Common myeloid progenitor, CD34-positive (primary cell): ENCODE measurements at regions not wholly inside any gene's neighbourhood (a gene's known extent, or its start where the extent isn't known, plus 50 kb on each side); places are given as distances from the start of the nearest gene placed in this dataset.
"Not testable (repeated sequence)": the region's sequence is repeated elsewhere in the genome, so short reads cannot be mapped to it uniquely, and the experiment has no call there.

ENCODE experiments used
- CTCF ChIA-PET: fragments of 350-600 bp; sonication (Branson Sonifier 250); formaldehyde crosslinking; loops from one replicate; lab custom pipeline; 2021; ENCODE audit warnings: antibody characterized with exemption; lab: Charles Lee
- POLR2A ChIA-PET: fragments of 350-600 bp; sonication (Branson Sonifier 250); formaldehyde crosslinking; loops from one replicate; lab custom pipeline; 2021; ENCODE audit warnings: antibody characterized with exemption; lab: Charles Lee
- DNase-seq, 3 donors: peaks; one replicate each; pipeline versions ENCODE4 v3.0.0 to v3.0.0-alpha.2; 2013
- H3K27ac ChIP-seq, 2 experiments: 1 replicate in 1 of 2; 2 replicates in 1 of 2; pipeline ENCODE4 v1.7.0; 2013; ENCODE audit warnings: inconsistent platforms in 2 of 2, low read length in 2 of 2, mild to moderate bottlenecking in 2 of 2, low read depth in 1 of 2, moderate library complexity in 1 of 2; ENCODE audit not compliant: severe bottlenecking in 2 of 2, insufficient read depth in 1 of 2, poor library complexity in 1 of 2
- H3K27me3 ChIP-seq, 5 experiments: replicated peaks in 2 of 5; 1 replicate in 3 of 5; 2 replicates in 2 of 5; pipeline versions ENCODE4 v1.6.1 to v1.7.0; 2013; ENCODE audit warnings: low read length in 4 of 5, mild to moderate bottlenecking in 2 of 5, moderate library complexity in 2 of 5, inconsistent platforms in 1 of 5; ENCODE audit not compliant: insufficient read depth in 5 of 5, control insufficient read depth in 4 of 5
- H3K36me3 ChIP-seq, 4 experiments: 1 replicate in 2 of 4; 2 replicates in 2 of 4; pipeline versions ENCODE4 v1.6.1 to v1.7.0; 2013; ENCODE audit warnings: low read length in 3 of 4, control low read depth in 1 of 4, mild to moderate bottlenecking in 1 of 4; ENCODE audit not compliant: control insufficient read depth in 4 of 4, insufficient read depth in 4 of 4
- H3K4me1 ChIP-seq, 4 experiments: 1 replicate in 3 of 4; 2 replicates in 1 of 4; pipeline versions ENCODE4 v1.6.1 to v1.7.1; 2013; ENCODE audit warnings: low read length in 3 of 4, mild to moderate bottlenecking in 3 of 4, control low read depth in 1 of 4, inconsistent platforms in 1 of 4, moderate library complexity in 1 of 4; ENCODE audit not compliant: control insufficient read depth in 4 of 4, insufficient read depth in 4 of 4; ENCODE audit errors: control extremely low read depth in 1 of 4
- H3K4me3 ChIP-seq, 7 experiments: 1 replicate in 4 of 7; 2 replicates in 3 of 7; pipeline versions ENCODE4 v1.5.1 to v1.7.0; 2013; ENCODE audit warnings: mild to moderate bottlenecking in 7 of 7, low read length in 6 of 7, moderate library complexity in 6 of 7, inconsistent platforms in 2 of 7, low read depth in 2 of 7, control low read depth in 1 of 7; ENCODE audit not compliant: insufficient read depth in 4 of 7, control insufficient read depth in 1 of 7; ENCODE audit errors: extremely low read depth in 1 of 7
- H3K9me3 ChIP-seq, 5 experiments: 1 replicate in 4 of 5; 2 replicates in 1 of 5; pipeline versions ENCODE4 v1.6.1 to v1.7.1; 2013; ENCODE audit warnings: low read length in 4 of 5, mild to moderate bottlenecking in 2 of 5, inconsistent platforms in 1 of 5, low read depth in 1 of 5, moderate library complexity in 1 of 5; ENCODE audit not compliant: control insufficient read depth in 4 of 5, insufficient read depth in 2 of 5; ENCODE audit errors: control extremely low read depth in 1 of 5
- WGBS: methylation state at CpG from one replicate; pipeline ENCODE4 v1.1.5; 2013; ENCODE audit not compliant: insufficient coverage; 5-methylcytosine and 5-hydroxymethylcytosine counted together

DNA sequence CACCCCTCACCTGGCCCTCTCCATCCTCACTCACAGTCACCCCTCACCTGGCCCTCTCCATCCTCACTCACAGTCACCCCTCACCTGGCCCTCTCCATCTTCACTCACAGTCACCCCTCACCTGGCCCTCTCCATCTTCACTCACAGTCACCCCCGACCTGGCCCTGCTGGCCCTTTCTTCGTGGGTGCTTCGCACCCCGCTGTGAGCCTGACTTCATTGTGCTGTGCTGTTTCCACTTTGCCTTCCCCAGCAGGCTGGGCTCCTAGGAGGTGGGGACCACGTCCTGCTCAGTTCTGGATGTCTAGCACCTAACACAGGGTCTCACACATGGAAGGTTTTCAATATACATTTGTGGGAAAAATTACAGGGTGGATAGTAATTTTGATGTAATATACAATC is 56.5 kb downstream of the RBFOX3 start:
- H3K36me3 ChIP-seq, H3K4me3 ChIP-seq, CTCF ChIA-PET, H3K4me1 ChIP-seq, DNase-seq, POLR2A ChIA-PET, H3K27ac ChIP-seq: not testable (repeated sequence)
- WGBS: 88% methylated on average over 4 of the region's 5 CpGs
- Histone ChIP-seq H3K27me3 (peaks cover 0 to 12% (median 0%) of the 10 kb centered on the region in 5 experiments), H3K9me3 (peaks cover 0 to 10% (median 3%) of the 10 kb centered on the region in 5 experiments)

- Histone ChIP-seq H3K27ac (no peak overlapping the region), H3K9me3 (peaks cover 0 to 10% (median 3%) of the 10 kb centered on the region in 5 experiments), H3K4me1 (peaks cover 0 to 8% (median 0%) of the 10 kb centered on the region in 4 experiments), H3K36me3 (no peaks in the 10 kb centered on the region), H3K27me3 (peaks cover 0 to 10% (median 0%) of the 10 kb centered on the region in 5 experiments), H3K4me3 (no peak overlapping the region)
- no CpG with 5 or more reads among the region's 1 CpG for WGBS
- ChIA-PET CTCF (no interaction called here), POLR2A (no interaction called here)
- DNase-seq: no peak
These were observed 58.0 kb downstream of the RBFOX3 start for GRCh38 chr17:79552824-79553223.

DNA sequence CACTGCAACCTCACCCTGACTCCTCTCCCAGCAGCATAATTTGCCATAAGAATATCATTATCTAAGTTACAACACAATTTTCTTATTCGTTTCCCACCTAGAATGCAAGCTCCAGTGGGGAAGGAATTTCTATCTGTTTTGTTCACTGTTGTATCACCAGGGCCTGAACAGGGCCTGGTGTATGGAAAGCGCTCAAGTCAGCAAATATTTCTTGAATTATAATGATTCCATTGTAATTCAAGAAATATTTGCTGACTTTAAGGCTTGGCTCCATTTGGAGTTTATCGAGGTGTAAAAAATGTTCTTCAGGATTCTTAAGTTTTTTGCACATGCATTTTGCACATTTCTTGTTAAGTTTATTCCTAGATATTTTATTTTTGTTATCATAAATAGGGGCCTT is 58.4 kb downstream of the RBFOX3 start:
- Histone ChIP-seq H3K9me3 (peaks cover 0 to 10% (median 3%) of the 10 kb centered on the region in 5 experiments), H3K27me3 (peaks cover 0 to 11% (median 0%) of the 10 kb centered on the region in 5 experiments), H3K4me3 (no peak overlapping the region), H3K4me1 (peaks cover 0 to 8% (median 0%) of the 10 kb centered on the region in 4 experiments), H3K27ac (no peak overlapping the region), H3K36me3 (no peaks in the 10 kb centered on the region)
- ChIA-PET CTCF (no interaction called here), POLR2A (no interaction called here)
- DNase-seq: no peak
- no CpG with 5 or more reads among the region's 3 CpGs for WGBS

- Histone ChIP-seq H3K4me3 (no peak overlapping the region), H3K9me3 (peaks cover 0 to 4% (median 3%) of the 10 kb centered on the region in 5 experiments), H3K4me1 (no peaks in the 10 kb centered on the region), H3K27ac (no peak overlapping the region), H3K27me3 (peaks cover 0 to 16% (median 0%) of the 10 kb centered on the region in 5 experiments), H3K36me3 (no peaks in the 10 kb centered on the region)
- WGBS: 79% methylated on average over 7 of the region's 10 CpGs
- CTCF ChIA-PET: interaction anchor here (0.6 kb wide), 1 partner anchor 32 kb away, joined by 3 read pairs; no protein-coding TSS in a partner anchor
- no peak for DNase-seq
- POLR2A ChIA-PET: no interaction called here
These were observed 61.5 kb downstream of the RBFOX3 start for GRCh38 chr17:79549141-79549915.

DNA sequence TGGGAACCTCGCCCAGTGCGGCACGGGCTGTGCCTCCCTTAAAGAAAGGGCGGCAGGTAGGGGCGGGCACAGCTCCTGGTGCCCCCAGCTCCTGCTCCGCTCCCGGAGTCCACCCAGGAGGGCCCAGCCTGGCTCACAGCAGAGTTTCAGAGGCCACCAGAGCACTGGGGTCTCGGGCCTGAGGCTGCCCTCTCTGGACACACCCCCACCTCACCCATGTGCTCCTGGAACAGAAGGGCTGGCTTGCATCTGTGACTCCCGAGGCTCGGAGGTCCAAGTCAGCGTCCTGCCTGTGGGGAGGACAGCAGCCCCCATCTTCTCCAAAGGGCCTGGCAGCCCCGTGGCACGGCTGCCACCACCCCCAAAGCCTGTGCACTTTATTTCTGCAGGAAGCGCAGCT is 62.7 kb downstream of the RBFOX3 start:
- no peak for DNase-seq
- Histone ChIP-seq H3K27ac (no peak overlapping the region), H3K27me3 (peaks cover 0 to 25% (median 0%) of the 10 kb centered on the region in 5 experiments), H3K36me3 (no peaks in the 10 kb centered on the region), H3K9me3 (peaks cover 0 to 3% (median 0%) of the 10 kb centered on the region in 5 experiments), H3K4me1 (no peaks in the 10 kb centered on the region), H3K4me3 (no peak overlapping the region)
- CTCF ChIA-PET: no interaction called here
- 90% methylated on average over 14 of the region's 14 CpGs for WGBS
- POLR2A ChIA-PET: no interaction called here

- Histone ChIP-seq H3K27me3 (peaks cover 0 to 28% (median 0%) of the 10 kb centered on the region in 5 experiments), H3K9me3 (peaks cover 0 to 3% (median 0%) of the 10 kb centered on the region in 5 experiments), H3K36me3 (no peaks in the 10 kb centered on the region), H3K4me3 (no peak overlapping the region), H3K27ac (no peak overlapping the region), H3K4me1 (no peaks in the 10 kb centered on the region)
- ChIA-PET POLR2A (no interaction called here), CTCF (no interaction called here)
- DNase-seq: no peak
- 93% methylated on average over 10 of the region's 10 CpGs for WGBS
These were observed 63.3 kb downstream of the RBFOX3 start for GRCh38 chr17:79547586-79547985.

DNA sequence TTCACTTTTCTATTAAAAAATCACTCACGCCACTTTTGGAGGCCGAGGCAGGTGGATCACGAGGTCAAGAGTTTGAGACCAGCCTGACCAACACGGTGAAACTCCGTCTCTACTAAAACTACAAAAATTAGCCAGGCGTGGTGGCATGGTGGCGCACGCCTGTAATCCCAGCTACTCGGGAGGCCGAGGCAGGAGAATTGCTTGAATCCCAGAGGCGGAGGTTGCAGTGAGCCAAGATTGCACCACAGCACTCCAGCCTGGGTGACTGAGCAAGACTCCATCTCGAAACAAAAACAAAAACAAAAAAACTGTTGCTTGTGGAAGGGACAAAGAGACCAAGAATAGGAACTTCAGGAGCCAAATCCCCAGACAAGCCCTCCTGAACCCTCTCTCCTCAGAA is 63.7 kb downstream of the RBFOX3 start:
- DNase-seq, H3K4me1 ChIP-seq, H3K27ac ChIP-seq, H3K9me3 ChIP-seq, H3K4me3 ChIP-seq, H3K36me3 ChIP-seq, POLR2A ChIA-PET, CTCF ChIA-PET: not testable (repeated sequence)
- 96% methylated on average over 11 of the region's 12 CpGs for WGBS
- peaks cover 0 to 28% (median 0%) of the 10 kb centered on the region in 5 experiments for H3K27me3 ChIP-seq
